HG03095 (cell line): ENCODE measurements at regions not wholly inside any gene's neighbourhood (a gene's known extent, or its start where the extent isn't known, plus 50 kb on each side); places are given as distances from the start of the nearest gene placed in this dataset.

Source experiments
- ATAC-seq: cut with Tn5 transposase; IDR thresholded peaks from one replicate; pipeline ENCODE4 v1.9.1; 2021; ENCODE audit warnings: moderate library complexity; ENCODE audit not compliant: unreplicated experiment

DNA sequence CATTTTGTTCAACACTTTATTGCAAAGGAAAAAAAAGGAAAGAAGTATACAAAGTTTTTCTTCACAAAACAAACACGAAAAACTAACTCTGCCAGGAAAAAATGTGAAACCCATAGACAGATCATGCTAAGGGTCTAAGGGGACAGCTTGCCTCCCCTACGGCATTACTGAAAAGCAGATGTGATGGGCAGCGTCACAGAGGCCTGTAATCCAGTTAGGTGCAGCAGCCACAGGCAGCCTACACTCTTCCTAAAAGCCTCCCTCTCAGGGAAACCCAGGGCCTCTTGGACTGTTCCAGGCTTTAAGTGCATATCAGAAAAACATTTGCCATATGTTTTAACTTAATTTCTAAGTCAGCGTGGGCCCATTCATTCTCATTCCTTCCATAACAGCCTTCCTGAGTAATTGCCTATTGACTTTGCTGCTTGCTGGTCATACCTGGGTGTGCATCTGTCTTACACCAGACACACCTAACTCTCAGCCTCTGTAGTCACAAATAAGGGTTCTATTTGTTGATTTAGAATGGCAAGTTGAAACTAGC, 135.7 kb upstream of the SERP2 start:
- no peak for ATAC-seq

- no peak for ATAC-seq
These were observed 132.9 kb upstream of the SERP2 start for GRCh38 chr13:44240611-44241145.

DNA sequence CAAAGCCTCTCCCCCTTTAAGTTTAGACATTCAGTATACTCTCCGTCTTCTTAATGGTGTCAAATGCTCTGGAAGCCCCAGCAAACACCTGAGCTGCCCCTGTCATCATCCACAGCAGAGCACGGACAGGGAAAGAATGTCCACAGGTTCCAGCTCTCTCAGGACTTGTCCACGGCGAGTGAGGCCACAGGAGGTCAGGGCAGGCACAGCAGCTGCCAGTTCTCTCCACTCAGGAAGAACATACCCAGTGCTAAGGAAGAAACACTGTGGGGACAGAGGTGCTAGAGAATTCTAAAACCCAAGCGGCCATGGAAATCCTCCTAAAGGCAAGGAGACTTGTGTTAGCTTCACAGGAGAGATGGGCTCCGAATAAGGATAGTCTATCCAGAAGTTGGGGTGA, 132.0 kb upstream of the SERP2 start:
- ATAC-seq: no peak

GRCh38 chr13:44242766-44243165, 130.9 kb upstream of the SERP2 start:
- no peak for ATAC-seq

DNA sequence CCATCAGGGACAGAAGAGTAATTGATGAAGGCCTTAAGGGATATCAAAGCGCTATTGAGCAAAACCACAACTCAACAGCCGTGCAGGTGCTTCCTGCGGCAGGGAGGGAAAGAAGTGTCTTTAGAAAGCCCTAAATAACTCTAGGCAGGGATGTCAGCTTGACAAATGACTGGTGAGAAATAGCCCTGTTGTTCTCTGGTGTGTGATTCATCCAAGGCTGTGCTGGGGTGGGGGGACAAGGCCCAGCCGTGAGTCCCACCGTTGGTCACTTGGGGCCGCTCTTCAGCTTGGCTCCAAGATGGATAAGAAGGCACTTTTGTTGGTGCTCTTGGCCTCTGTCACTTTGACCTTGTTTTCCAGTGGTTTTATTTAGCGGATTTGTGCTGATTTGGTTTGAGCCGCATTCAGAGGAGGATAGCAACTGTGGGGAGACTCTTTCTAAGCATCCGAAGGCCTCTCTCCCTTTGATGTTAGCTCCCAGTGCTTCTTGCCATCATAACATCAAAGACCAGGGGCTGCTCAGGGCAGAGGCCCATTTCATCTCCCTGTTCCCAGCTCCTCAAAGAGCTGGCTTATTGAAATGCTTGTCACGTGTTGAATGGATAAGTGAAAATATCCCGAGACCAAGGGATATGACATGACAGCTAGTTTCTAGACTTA, 130.3 kb upstream of the SERP2 start:
- no peak for ATAC-seq

DNA sequence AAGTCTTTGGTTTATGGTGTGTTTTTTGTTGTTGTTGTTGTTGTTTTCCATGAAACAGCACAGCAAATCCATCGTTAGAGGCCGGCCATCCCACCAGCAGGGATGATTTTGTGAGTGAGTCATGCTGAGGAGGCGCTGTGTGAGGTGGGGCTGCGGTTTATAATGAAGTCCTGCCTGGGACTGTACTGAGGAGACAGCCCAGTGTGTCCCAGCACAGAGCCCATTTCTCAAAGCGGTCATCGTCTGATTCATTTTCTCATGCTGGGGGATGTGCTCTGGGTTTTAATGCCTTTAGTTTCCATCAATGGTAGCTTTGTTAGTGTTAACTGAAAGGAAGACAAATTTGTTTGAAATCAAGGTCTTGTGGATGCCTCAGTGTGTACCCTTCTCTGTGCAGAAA, 129.3 kb upstream of the SERP2 start:
- ATAC-seq: no peak

DNA sequence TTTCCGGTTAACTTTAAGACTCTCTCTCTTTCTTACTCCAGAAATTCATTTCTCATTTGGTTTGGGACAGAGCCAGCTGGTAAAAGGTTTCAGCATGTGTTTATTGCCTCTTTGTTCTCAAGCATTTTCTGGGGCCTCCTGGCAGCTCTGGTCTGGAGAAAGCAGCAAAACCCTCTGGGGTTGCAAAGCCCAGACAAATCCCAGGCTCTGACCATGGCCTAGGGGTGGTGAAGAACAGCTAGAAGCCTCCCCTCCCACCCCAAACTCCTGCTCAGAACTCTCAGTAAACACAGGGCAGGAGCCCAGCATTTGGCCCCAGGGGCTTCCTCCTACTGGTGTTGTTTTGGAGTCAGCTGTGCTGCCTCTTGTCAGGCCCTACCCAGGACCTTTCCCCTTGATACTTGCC, 124.2 kb upstream of the SERP2 start:
- no peak for ATAC-seq

GRCh38 chr13:44252938-44253337, 120.7 kb upstream of the SERP2 start:
- no peak for ATAC-seq

DNA sequence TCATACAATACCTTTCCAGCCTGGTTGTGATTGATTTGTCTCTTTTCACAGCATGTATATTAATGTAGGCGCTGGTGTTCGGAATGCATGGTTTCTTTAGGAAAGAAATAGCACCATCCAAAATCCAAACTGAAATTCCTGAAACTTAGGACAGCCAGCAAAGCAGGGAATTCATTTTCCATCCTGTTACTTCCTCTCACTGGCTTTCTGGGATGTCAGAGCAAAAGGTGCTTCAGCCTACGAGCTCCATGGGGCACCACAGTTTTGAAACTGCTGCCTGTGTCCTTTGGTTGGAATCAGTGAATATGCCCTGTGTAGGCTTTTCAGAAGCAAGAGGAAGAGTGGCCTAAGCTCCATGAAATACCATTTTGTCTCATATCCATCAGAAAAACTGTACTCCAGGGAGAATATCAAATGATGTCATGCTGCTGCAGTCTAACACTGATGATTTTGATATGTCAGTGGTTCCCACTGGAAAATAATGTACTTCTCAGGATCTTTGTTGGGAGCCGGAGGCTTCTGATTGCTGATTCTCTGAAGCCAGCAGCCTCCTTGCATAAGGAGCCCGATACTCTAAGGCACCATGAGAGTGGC, 117.8 kb upstream of the SERP2 start:
- ATAC-seq: no peak

GRCh38 chr13:44257796-44258195, 115.8 kb upstream of the SERP2 start:
- no peak for ATAC-seq

- ATAC-seq: peak; percentile 64
These were observed 114.3 kb upstream of the SERP2 start for GRCh38 chr13:44259045-44260027.

DNA sequence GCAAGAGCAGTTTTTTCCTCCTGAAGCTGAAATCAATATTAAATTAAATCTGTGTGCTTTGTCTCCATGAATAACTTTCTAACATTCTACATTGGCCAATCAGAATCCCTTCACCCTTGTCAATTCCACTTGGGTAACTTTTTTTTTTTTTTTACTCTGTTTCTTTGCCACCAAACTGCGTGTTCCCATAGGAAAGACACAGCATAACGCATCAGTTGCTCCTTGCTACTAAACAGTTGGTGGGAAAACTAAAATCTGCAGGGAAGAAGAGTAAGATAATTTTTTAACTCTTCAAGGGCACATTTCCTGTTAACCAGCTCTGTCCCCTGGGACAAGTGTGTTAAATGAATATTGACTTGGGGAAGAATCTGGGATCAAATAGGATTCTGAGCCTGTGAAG, 113.3 kb upstream of the SERP2 start:
- ATAC-seq: no peak

DNA sequence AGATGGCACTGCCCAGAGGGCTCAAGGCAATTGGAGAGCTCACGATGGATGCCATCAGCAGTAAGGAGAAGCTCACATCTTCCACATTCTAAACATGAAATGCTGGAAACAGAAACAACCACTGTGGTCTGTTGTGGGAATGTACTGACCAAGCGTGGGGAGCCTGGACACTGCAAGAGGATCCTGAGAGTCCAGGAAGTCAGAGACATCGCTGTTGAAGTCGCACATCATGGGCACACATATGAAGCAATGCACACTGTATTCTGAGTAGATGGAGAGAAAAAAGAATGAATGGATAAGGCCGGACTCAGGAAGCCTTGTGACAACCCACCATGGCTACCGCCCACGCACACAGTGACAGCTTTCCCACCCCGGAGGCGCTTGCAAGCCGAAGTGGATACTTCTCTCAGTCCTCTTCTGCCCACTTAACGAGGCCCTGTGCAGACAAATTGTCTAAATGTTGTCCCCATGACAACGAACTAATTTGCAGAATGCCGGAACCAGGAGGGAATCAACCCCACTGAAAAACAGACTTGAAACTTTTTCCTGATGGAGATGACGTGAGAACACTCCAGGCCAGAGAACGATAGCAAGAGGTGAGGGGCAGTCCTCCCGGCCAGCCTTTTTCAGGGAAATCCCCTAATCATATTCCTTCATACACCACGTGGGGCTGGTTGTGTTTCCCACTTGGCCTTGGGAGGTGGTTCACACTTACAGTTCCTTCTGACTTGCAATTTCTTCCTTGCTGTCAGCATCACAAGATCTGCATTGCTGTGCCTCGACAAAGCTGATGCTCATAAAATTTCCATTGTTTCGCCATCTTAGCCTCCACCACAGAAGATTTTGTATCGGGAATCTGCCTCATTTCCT, 109.6 kb upstream of the SERP2 start:
- ATAC-seq: no peak

DNA sequence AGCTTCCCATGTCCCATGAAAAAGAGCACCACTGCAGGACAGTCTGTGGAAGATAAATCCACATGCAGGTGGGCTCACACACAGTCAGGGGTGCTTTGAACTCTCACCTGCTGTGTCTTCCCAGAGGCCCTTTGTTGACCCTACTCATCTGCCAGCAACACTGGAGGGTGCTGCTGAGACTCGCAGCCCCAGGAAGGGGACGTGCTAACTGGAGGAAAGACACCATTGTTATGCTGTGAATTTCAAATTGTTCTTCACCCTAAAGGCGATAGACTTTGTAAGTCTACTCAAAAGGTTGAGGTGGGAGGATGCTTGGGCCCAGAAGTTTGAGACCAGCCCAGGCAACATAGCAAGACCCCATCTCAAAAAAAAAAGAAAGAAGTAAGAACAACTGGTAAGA, 107.3 kb upstream of the SERP2 start:
- ATAC-seq: no peak

GRCh38 chr13:44266772-44267171, 106.9 kb upstream of the SERP2 start:
- ATAC-seq: no peak

- ATAC-seq: no peak
These were observed 106.4 kb upstream of the SERP2 start for GRCh38 chr13:44267203-44267602.

DNA sequence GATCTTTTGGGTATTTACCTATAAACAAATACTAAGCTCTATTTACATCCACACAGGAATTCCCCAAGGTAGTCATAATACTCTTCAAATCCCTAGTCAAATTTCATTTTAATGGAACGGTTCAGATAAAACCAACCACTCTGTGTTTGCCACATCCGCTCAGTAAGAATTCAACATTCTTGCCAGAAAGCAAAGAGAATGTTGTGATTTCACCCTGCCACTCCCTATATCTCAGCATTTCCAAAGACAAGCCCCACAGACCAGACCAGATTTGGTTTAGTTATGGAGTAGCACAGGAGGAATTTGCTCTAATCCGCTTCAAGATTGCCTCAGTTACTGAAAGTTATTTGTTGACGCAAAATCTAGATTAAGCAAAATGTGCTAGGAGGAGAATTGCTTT, 105.6 kb upstream of the SERP2 start:
- ATAC-seq: no peak

- no peak for ATAC-seq
These were observed 104.6 kb upstream of the SERP2 start for GRCh38 chr13:44268980-44269379.

- no peak for ATAC-seq
These were observed 103.5 kb upstream of the SERP2 start for GRCh38 chr13:44270150-44270549.

DNA sequence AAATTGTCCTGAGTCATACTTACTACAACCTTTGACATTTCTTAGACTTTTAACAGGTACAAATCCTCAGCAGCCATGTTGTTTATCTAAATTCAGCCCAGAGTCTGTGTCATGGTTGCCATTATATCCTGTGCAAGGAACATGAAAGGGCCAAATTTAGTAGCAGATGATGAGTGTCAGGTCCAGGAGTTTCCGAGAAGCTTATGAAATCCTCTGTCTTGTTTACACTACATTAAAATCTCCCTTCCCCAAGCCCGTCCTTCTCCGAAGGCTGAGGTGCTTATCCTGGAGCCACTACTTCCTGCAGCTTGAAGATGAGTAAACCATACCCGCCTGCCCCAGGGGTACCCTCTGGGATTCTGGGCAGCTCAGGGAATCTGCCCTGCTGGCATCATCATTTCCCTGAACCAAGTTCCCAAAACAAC, 102.6 kb upstream of the SERP2 start:
- no peak for ATAC-seq
